ENCODE measurements at regions not wholly inside any gene's neighbourhood (a gene's known extent, or its start where the extent isn't known, plus 50 kb on each side); places are given as distances from the start of the nearest gene placed in this dataset.

DNA sequence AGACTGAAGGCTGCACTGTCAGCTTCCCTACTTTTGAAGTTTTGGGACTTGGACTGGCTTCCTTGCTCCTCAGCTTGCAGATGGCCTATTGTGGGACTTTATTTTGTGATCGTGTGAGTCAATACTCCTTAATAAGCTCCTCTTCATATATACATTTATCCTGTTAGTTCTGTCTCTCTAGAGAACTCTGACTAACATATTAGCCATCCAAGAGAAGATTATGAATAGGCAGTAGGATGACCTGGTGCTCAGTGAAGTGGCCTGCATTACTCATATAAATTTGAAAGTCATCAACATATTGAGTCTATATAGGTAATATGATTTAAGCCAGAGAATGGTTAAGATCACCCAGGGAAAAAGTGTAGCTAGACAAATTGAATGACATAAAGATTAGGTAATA is 136.3 kb upstream of the UFM1 start:
- Mint-ChIP-seq H3K4me1 (no peaks in the 10 kb centered on the region), H3K4me3 (no peak overlapping the region)

DNA sequence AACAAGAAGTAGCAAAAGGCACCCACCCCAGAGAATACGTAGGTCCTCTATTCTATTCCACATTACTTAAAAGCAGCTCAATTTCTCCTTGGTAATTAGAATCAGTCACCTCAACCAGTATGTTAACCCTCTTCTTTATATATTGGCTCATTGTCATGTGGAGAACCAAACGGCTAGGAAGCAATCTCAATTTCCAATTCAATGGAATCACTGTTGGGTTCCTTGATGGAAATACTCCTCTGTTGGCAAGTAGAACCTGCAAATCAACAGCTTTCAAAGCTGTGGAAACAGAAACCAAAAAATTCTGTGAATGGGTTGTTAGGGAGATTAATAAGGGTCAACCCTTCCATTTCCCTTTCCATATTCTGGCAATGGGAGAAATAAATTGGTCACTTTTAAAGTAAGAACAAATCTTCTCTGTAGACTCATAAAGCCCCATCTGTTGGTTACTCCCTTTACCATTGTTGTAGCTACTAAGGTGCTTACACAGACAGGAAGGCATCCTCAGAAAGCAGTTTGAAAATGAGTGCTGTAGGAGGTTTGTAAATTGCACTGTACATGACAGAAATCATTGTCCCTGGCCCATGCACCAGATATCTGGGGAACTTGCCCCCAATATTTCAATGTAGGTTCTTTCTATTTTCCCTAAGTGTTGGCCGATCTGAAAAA is 138.6 kb upstream of the UFM1 start:
- POLR2A ChIA-PET, result no interaction called here
- H3K27me3 Mint-ChIP-seq, result no peaks in the 10 kb centered on the region

More for the DNA sequence above, 136.3 kb upstream of the UFM1 start:
- Mint-ChIP-seq H3K27me3 (no peaks in the 10 kb centered on the region), H3K27ac (no peak overlapping the region), H3K9me3 (peaks cover 14% of the 10 kb centered on the region), H3K36me3 (ENCODE audit: low read depth) (no peaks in the 10 kb centered on the region)
- no peak for TF ChIP-seq CTCF (IDR thresholded peaks at IDR 0.05)
- no peak for DNase-seq
- ChIA-PET POLR2A (no interaction called here), CTCF (no interaction called here)
- intact Hi-C loops (cut with micrococcal nuclease), result no loop called here
- ATAC-seq (ENCODE audit: low read depth), result no peak

GRCh38 chr13:38204556-38204955 is 145.1 kb upstream of the UFM1 start:
- Mint-ChIP-seq H3K27ac (no peak overlapping the region), H3K36me3 (ENCODE audit: low read depth) (no peaks in the 10 kb centered on the region), H3K9me3 (no peaks in the 10 kb centered on the region), H3K4me1 (no peaks in the 10 kb centered on the region), H3K4me3 (no peak overlapping the region), H3K27me3 (no peaks in the 10 kb centered on the region)
- POLR2A ChIA-PET, result no interaction called here
- DNase-seq, result no peak
- intact Hi-C loops (cut with micrococcal nuclease), result no loop called here
- ATAC-seq (ENCODE audit: low read depth), result no peak
- TF ChIP-seq CTCF (IDR thresholded peaks at IDR 0.05), result no peak
- CTCF ChIA-PET, result no interaction called here

More for the DNA sequence above, 138.6 kb upstream of the UFM1 start:
- Mint-ChIP-seq H3K9me3 (peaks cover 14% of the 10 kb centered on the region), H3K27ac (no peak overlapping the region), H3K4me1 (no peaks in the 10 kb centered on the region), H3K4me3 (no peak overlapping the region), H3K36me3 (ENCODE audit: low read depth) (no peaks in the 10 kb centered on the region)
- TF ChIP-seq CTCF (IDR thresholded peaks at IDR 0.05), result no peak
- DNase-seq, result no peak
- intact Hi-C loops (cut with micrococcal nuclease), result no loop called here
- ATAC-seq (ENCODE audit: low read depth), result no peak
- CTCF ChIA-PET, result no interaction called here

DNA sequence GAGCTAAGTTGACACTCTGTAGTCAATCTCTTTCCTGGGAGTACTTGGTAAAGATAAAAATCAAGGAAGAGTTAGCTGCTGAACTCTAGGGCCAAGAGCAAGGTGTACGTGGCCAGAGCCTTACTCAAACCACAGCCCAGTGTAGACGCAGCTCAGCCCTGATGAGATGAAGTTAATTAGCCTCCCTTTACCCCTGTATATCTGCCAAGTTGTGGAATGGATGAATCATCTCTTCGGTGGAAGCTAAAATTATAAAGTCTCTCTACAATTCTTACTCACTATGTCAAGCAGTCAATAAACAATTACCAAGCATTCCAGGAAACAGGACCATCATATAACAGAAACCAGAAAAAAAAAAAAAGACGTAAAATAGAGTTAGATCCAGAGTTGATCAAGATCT is 146.9 kb upstream of the UFM1 start:
- no peaks in the 10 kb centered on the region for H3K27me3 Mint-ChIP-seq
- DNase-seq (no peak), ATAC-seq (ENCODE audit: low read depth) (no peak)
- no peaks in the 10 kb centered on the region for H3K36me3 Mint-ChIP-seq (ENCODE audit: low read depth)
- H3K4me3 Mint-ChIP-seq, result no peak overlapping the region
- intact Hi-C loops (cut with micrococcal nuclease), result no loop called here
- H3K27ac Mint-ChIP-seq, result no peak overlapping the region
- no peaks in the 10 kb centered on the region for H3K4me1 Mint-ChIP-seq
- TF ChIP-seq CTCF (IDR thresholded peaks at IDR 0.05), result no peak
- ChIA-PET CTCF (interaction anchor here (1.1 kb wide), 1 partner anchor 13 kb away, joined by 3 read pairs; no protein-coding TSS in a partner anchor), POLR2A (no interaction called here)
- no peaks in the 10 kb centered on the region for H3K9me3 Mint-ChIP-seq

GRCh38 chr13:38191016-38191415 is 158.6 kb upstream of the UFM1 start:
- intact Hi-C loops (cut with micrococcal nuclease), result no loop called here
- no peak for ATAC-seq (ENCODE audit: low read depth)
- no peaks in the 10 kb centered on the region for H3K9me3 Mint-ChIP-seq
- no peaks in the 10 kb centered on the region for H3K36me3 Mint-ChIP-seq (ENCODE audit: low read depth)
- ChIA-PET POLR2A (no interaction called here), CTCF (no interaction called here)
- no peak overlapping the region for H3K27ac Mint-ChIP-seq
- H3K27me3 Mint-ChIP-seq, result no peaks in the 10 kb centered on the region
- H3K4me3 Mint-ChIP-seq, result no peak overlapping the region
- TF ChIP-seq CTCF (IDR thresholded peaks at IDR 0.05), result no peak
- DNase-seq, result no peak
- H3K4me1 Mint-ChIP-seq, result no peaks in the 10 kb centered on the region

All from activated B cell treated with CpG ODN at 0.5 μM for 24 hours (primary cell).